Neural cell (in vitro differentiated cells): ENCODE measurements at regions not wholly inside any gene's neighbourhood (a gene's known extent, or its start where the extent isn't known, plus 50 kb on each side); places are given as distances from the start of the nearest gene placed in this dataset.

Experiments used
- EP300 ChIP-seq: fragments of 450-650 bp; conservative IDR thresholded peaks from 2 replicates; pipeline ENCODE4 v1.6.1; 2014; ENCODE audit warnings: antibody characterized with exemption, mild to moderate bottlenecking, moderate library complexity; ENCODE audit not compliant: poor library complexity, severe bottlenecking
- EZH2 ChIP-seq: fragments of 200-600, 300-800 bp; shearing (Covaris generic), sonication (generic); IDR thresholded peaks from 2 replicates; pipeline ENCODE4 v1.6.1; 2014; ENCODE audit warnings: antibody characterized with exemption, low read length, borderline replicate concordance, mild to moderate bottlenecking; ENCODE audit not compliant: insufficient read depth, poor library complexity, severe bottlenecking
- POLR2AphosphoS5 ChIP-seq: IDR thresholded peaks from 2 replicates; pipeline ENCODE4 v1.6.1; 2012
- RAD21 ChIP-seq: fragments of 450-650 bp; conservative IDR thresholded peaks from 2 replicates; pipeline ENCODE4 v1.6.1; 2014; ENCODE audit warnings: antibody characterized with exemption, mild to moderate bottlenecking, moderate library complexity
- TF ChIP-seq, protein P1 (sequence below): fragments of 450-650 bp; IDR thresholded peaks from 2 replicates; pipeline ENCODE4 v1.5.1; 2014; ENCODE audit warnings: antibody characterized with exemption, mild to moderate bottlenecking, moderate library complexity; ENCODE audit not compliant: poor library complexity, severe bottlenecking
- TF ChIP-seq, protein P2 (sequence below): IDR thresholded peaks from 2 replicates; pipeline ENCODE4 v1.6.1; 2012; ENCODE audit warnings: borderline replicate concordance

DNA sequence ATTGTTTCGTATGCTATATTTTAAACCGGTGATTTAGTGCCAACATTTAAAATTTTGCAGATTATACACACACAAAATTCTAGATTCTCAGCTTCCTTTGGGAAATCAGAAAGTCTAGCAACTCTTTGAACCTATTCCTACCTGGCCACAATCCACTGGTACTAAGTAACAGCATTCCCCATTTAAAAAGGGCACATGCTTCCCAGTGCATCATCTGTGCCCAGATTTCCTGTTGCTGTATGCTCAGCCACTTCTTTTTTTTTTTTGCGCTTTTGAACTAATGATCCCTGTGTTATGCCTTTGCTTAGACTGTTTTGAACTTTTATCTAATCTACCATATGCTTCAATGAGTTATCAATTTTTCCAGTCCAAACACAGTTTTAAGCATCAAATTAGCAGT, 548.4 kb downstream of the PLPP3 start:
- TF ChIP-seq, protein P1, sequence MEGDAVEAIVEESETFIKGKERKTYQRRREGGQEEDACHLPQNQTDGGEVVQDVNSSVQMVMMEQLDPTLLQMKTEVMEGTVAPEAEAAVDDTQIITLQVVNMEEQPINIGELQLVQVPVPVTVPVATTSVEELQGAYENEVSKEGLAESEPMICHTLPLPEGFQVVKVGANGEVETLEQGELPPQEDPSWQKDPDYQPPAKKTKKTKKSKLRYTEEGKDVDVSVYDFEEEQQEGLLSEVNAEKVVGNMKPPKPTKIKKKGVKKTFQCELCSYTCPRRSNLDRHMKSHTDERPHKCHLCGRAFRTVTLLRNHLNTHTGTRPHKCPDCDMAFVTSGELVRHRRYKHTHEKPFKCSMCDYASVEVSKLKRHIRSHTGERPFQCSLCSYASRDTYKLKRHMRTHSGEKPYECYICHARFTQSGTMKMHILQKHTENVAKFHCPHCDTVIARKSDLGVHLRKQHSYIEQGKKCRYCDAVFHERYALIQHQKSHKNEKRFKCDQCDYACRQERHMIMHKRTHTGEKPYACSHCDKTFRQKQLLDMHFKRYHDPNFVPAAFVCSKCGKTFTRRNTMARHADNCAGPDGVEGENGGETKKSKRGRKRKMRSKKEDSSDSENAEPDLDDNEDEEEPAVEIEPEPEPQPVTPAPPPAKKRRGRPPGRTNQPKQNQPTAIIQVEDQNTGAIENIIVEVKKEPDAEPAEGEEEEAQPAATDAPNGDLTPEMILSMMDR = no peak
- TF ChIP-seq EP300 (no peak), POLR2AphosphoS5 (no peak), EZH2 (no peak), RAD21 (no peak)
- TF ChIP-seq, protein P2, sequence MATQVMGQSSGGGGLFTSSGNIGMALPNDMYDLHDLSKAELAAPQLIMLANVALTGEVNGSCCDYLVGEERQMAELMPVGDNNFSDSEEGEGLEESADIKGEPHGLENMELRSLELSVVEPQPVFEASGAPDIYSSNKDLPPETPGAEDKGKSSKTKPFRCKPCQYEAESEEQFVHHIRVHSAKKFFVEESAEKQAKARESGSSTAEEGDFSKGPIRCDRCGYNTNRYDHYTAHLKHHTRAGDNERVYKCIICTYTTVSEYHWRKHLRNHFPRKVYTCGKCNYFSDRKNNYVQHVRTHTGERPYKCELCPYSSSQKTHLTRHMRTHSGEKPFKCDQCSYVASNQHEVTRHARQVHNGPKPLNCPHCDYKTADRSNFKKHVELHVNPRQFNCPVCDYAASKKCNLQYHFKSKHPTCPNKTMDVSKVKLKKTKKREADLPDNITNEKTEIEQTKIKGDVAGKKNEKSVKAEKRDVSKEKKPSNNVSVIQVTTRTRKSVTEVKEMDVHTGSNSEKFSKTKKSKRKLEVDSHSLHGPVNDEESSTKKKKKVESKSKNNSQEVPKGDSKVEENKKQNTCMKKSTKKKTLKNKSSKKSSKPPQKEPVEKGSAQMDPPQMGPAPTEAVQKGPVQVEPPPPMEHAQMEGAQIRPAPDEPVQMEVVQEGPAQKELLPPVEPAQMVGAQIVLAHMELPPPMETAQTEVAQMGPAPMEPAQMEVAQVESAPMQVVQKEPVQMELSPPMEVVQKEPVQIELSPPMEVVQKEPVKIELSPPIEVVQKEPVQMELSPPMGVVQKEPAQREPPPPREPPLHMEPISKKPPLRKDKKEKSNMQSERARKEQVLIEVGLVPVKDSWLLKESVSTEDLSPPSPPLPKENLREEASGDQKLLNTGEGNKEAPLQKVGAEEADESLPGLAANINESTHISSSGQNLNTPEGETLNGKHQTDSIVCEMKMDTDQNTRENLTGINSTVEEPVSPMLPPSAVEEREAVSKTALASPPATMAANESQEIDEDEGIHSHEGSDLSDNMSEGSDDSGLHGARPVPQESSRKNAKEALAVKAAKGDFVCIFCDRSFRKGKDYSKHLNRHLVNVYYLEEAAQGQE = no peak
